Osteocyte (in vitro differentiated cells): ENCODE measurements at regions not wholly inside any gene's neighbourhood (a gene's known extent, or its start where the extent isn't known, plus 50 kb on each side); places are given as distances from the start of the nearest gene placed in this dataset.

Experiments used
- DNase-seq: peaks from one replicate; pipeline ENCODE4 v3.0.0; 2021; ENCODE audit warnings: mixed read lengths; ENCODE audit not compliant: unreplicated experiment; ENCODE audit errors: extremely low spot score
- H3K27ac Mint-ChIP-seq: one replicate; pipeline ENCODE4 v1.8.0; 2021; ENCODE audit warnings: mild to moderate bottlenecking, mixed read lengths; ENCODE audit not compliant: unreplicated experiment
- H3K27me3 Mint-ChIP-seq: one replicate; pipeline ENCODE4 v1.8.0; 2021; ENCODE audit warnings: mixed read lengths; ENCODE audit not compliant: unreplicated experiment
- H3K36me3 Mint-ChIP-seq: one replicate; pipeline ENCODE4 v1.8.0; 2021; ENCODE audit warnings: mixed read lengths; ENCODE audit not compliant: unreplicated experiment
- H3K4me1 Mint-ChIP-seq: one replicate; pipeline ENCODE4 v1.8.0; 2021; ENCODE audit warnings: mixed read lengths; ENCODE audit not compliant: unreplicated experiment
- H3K4me3 Mint-ChIP-seq: one replicate; pipeline ENCODE4 v1.8.0; 2021; ENCODE audit warnings: mild to moderate bottlenecking, moderate library complexity, mixed read lengths; ENCODE audit not compliant: unreplicated experiment
- H3K9me3 Mint-ChIP-seq: one replicate; pipeline ENCODE4 v1.8.0; 2021; ENCODE audit warnings: mixed read lengths; ENCODE audit not compliant: unreplicated experiment
- CTCF ChIP-seq: fragments of 200-600 bp; sonication (generic); IDR thresholded peaks from 2 replicates; pipeline ENCODE4 v1.5.0; 2021; ENCODE audit warnings: antibody characterized with exemption, mild to moderate bottlenecking, moderate library complexity

- H3K27me3 Mint-ChIP-seq, result peaks cover 25% of the 10 kb centered on the region
- no peak for TF ChIP-seq CTCF
- DNase-seq, result no peak
- peaks cover 8% of the 10 kb centered on the region for H3K9me3 Mint-ChIP-seq
- H3K4me1 Mint-ChIP-seq, result no peaks in the 10 kb centered on the region
- H3K27ac Mint-ChIP-seq, result no peak overlapping the region
- no peak overlapping the region for H3K4me3 Mint-ChIP-seq
- no peaks in the 10 kb centered on the region for H3K36me3 Mint-ChIP-seq
Measured at GRCh38 chr4:125940426-125940825, 625.7 kb downstream of the FAT4 start.

- H3K4me3 Mint-ChIP-seq, result no peak overlapping the region
- H3K27ac Mint-ChIP-seq, result no peak overlapping the region
- H3K9me3 Mint-ChIP-seq, result peaks cover 3% of the 10 kb centered on the region
- no peak for DNase-seq
- no peak for TF ChIP-seq CTCF
- peaks cover 7% of the 10 kb centered on the region for H3K27me3 Mint-ChIP-seq
- H3K4me1 Mint-ChIP-seq, result no peaks in the 10 kb centered on the region
- no peaks in the 10 kb centered on the region for H3K36me3 Mint-ChIP-seq
Measured at GRCh38 chr4:125944966-125945365, 630.2 kb downstream of the FAT4 start.

- no peak overlapping the region for H3K27ac Mint-ChIP-seq
- no peaks in the 10 kb centered on the region for H3K27me3 Mint-ChIP-seq
- peaks cover 10% of the 10 kb centered on the region for H3K4me1 Mint-ChIP-seq
- no peaks in the 10 kb centered on the region for H3K36me3 Mint-ChIP-seq
- peaks cover 3% of the 10 kb centered on the region for H3K9me3 Mint-ChIP-seq
- no peak for DNase-seq
- no peak for TF ChIP-seq CTCF
- H3K4me3 Mint-ChIP-seq, result no peak overlapping the region
Measured at GRCh38 chr4:125948021-125948420, 633.3 kb downstream of the FAT4 start.

- H3K9me3 Mint-ChIP-seq, result peaks cover 3% of the 10 kb centered on the region
- peaks cover 13% of the 10 kb centered on the region for H3K4me1 Mint-ChIP-seq
- DNase-seq, result no peak
- H3K27me3 Mint-ChIP-seq, result no peaks in the 10 kb centered on the region
- TF ChIP-seq CTCF, result no peak
- no peaks in the 10 kb centered on the region for H3K36me3 Mint-ChIP-seq
- no peak overlapping the region for H3K27ac Mint-ChIP-seq
- H3K4me3 Mint-ChIP-seq, result no peak overlapping the region
Measured at GRCh38 chr4:125951261-125951887, 636.6 kb downstream of the FAT4 start.

- Mint-ChIP-seq H3K9me3 (peaks cover 3% of the 10 kb centered on the region), H3K27me3 (no peaks in the 10 kb centered on the region), H3K27ac (no peak overlapping the region), H3K4me1 (peaks cover 16% of the 10 kb centered on the region), H3K36me3 (no peaks in the 10 kb centered on the region), H3K4me3 (no peak overlapping the region)
- no peak for TF ChIP-seq CTCF
- no peak for DNase-seq
Measured at GRCh38 chr4:125952631-125953030, 637.9 kb downstream of the FAT4 start.
